Transverse colon (tissue), 4 donors: ENCODE measurements at regions not wholly inside any gene's neighbourhood (a gene's known extent, or its start where the extent isn't known, plus 50 kb on each side); places are given as distances from the start of the nearest gene placed in this dataset.

Experiments
- POLR2A ChIP-seq: fragments of 450-650 bp; IDR thresholded peaks from one replicate; pipeline ENCODE4 v1.6.1; 2016; ENCODE audit warnings: antibody characterized with exemption, mild to moderate bottlenecking, moderate library complexity
- POLR2AphosphoS5 ChIP-seq, 3 donors: sonication (generic); formaldehyde crosslinking; IDR thresholded peaks; one replicate each; pipeline ENCODE4 v1.6.1; 2016; ENCODE audit warnings: antibody characterized with exemption in 3 of 3
- TF ChIP-seq, protein P1 (sequence below), 5 experiments: fragments of 200-600 bp in 3 of 5; fragments of 450-650 bp in 2 of 5; sonication (generic) in 3 of 5; IDR thresholded peaks; 1 replicate in 2 of 5; 2 replicates in 3 of 5; pipeline ENCODE4 v1.5.1; 2016 to 2017; ENCODE audit warnings: antibody characterized with exemption in 5 of 5, inconsistent platforms in 3 of 5, mild to moderate bottlenecking in 2 of 5, moderate library complexity in 1 of 5

DNA sequence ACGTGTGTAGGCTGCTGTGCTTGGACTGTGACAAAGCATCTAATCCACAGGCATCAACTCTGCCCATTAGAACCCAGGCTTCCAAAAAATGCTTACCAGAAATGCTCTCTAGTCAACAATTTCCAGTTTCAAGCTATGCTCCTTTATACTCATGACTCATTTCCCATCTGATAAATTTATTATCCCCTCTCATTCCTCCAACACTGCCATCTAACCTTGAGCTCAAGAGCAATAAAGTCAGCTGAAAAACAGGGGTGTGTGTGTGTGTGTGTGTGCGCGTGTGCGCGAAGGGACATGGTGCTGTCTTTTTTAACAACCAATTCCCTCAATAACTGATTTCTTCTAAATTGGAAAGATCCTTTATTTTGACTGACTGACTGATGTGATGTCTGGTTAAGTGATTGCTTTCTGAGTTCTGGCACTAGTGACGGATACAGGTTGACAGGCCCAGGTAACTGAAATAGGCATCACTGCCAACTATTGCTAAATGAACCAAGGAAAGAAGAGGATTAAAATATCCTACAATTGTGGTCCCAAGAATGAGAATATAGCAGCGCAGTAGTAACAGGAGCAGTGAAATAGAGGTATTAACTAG, 405.5 kb downstream of the ZNF385D start:
- TF ChIP-seq, protein P1, sequence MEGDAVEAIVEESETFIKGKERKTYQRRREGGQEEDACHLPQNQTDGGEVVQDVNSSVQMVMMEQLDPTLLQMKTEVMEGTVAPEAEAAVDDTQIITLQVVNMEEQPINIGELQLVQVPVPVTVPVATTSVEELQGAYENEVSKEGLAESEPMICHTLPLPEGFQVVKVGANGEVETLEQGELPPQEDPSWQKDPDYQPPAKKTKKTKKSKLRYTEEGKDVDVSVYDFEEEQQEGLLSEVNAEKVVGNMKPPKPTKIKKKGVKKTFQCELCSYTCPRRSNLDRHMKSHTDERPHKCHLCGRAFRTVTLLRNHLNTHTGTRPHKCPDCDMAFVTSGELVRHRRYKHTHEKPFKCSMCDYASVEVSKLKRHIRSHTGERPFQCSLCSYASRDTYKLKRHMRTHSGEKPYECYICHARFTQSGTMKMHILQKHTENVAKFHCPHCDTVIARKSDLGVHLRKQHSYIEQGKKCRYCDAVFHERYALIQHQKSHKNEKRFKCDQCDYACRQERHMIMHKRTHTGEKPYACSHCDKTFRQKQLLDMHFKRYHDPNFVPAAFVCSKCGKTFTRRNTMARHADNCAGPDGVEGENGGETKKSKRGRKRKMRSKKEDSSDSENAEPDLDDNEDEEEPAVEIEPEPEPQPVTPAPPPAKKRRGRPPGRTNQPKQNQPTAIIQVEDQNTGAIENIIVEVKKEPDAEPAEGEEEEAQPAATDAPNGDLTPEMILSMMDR (IDR thresholded peaks at IDR 0.05), result no peak
- TF ChIP-seq POLR2A (no peak), POLR2AphosphoS5 (IDR thresholded peaks at IDR 0.05) (no peak)
